Fibroblast of peridontal ligament (primary cell): ENCODE measurements at regions not wholly inside any gene's neighbourhood (a gene's known extent, or its start where the extent isn't known, plus 50 kb on each side); places are given as distances from the start of the nearest gene placed in this dataset.
"Not testable (repeated sequence)": the region's sequence is repeated elsewhere in the genome, so short reads cannot be mapped to it uniquely, and the experiment has no call there.

Experiments used
- DNase-seq: peaks from one replicate; pipeline ENCODE4 v3.0.0-alpha.2; 2010; ENCODE audit errors: extremely low read depth

- no peak for DNase-seq
Observed at GRCh38 chr16:26594666-26595065, 472.1 kb upstream of the C16orf82 start.

DNA sequence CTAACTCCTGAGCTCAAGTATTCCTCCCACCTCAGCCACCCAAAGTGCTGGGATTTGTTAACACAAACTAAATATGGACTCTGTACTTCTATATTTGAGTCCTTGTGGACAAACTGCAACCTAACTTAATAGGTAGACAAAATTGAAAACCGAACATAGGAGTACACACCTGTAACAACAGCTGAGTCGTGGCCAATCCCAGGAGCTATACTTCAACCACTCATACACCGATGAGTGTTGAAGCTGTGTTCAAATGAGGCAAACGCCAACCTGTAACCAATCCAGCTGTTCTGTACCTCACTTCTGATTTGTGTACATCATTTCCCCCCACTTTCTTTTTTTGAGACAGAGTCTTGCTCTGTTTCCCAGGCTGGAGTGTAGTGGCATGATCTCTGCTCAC lies 471.5 kb upstream of the C16orf82 start:
- DNase-seq, result no peak

DNA sequence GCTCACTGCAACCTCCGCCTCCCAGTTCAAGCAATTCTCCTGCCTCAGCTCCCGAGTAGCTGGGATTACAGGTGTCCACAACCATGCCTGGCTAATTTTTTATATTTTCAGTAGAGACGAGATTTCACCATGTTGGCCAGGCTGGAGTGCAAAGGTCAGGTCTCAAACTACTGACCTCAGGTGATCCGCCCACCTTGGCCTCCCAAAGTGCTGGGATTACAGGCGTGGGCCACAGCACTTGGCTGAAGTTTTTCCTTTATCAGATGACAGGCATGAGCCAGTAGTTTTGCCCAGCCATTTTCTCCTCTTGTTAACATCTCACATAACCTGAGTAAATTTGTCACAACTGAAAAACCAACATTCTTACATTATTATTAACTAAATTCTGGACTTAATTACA lies 470.7 kb upstream of the C16orf82 start:
- not testable (repeated sequence) for DNase-seq

DNA sequence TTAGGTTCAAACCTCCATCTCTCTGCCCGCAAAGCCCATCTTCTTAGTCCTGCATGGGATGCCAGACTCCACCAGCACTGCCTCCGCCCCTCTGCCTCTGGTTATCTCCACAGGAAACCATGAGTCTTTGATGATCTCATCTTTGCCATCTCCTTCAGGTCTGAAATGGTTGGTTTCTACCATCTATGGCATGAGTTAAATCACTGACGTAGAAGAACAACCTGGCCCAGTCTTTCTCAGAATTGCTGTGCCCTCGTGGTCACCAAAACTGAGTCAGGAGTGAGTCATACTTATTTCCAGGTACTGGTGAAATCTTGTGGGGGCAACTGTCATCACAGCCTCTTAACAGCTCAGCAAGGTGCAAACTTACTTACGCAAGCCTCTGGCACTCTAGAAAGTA lies 468.7 kb upstream of the C16orf82 start:
- DNase-seq, result no peak

GRCh38 chr16:26598998-26599784 lies 467.5 kb upstream of the C16orf82 start:
- no peak for DNase-seq

DNA sequence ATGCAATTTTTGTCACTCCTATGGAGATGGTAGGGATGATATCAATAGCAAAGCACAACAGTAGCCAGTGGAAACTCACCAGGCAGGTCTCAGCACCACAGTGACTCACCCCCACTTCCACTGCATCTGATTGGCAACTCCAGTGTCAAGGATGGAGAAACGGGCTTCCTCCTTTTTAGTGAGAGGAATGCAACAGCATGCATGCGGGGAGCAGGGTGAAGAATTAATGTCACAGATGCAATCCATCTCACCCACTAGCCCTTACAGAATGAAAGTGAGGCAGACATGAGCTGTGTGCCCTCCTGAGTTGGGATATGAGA lies 467.0 kb upstream of the C16orf82 start:
- no peak for DNase-seq

DNA sequence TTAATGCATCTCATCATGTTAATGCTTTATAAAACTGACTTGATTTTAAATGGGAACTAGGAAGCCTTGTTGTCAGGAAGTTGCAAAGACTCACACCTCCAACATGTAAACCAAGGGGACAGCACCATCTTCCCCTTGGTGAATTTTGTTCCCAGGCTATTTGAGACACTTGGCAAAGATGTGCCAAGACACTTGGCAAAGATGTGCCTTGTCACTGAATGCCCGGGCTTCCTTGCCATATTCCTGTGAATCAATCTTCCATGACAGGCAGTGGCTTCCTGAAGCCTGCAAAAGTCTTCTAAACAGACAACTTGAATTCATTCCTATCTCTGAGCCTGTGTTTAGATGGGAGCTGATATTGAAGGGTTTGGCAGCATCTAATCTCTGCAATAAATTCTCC lies 465.4 kb upstream of the C16orf82 start:
- DNase-seq, result no peak

DNA sequence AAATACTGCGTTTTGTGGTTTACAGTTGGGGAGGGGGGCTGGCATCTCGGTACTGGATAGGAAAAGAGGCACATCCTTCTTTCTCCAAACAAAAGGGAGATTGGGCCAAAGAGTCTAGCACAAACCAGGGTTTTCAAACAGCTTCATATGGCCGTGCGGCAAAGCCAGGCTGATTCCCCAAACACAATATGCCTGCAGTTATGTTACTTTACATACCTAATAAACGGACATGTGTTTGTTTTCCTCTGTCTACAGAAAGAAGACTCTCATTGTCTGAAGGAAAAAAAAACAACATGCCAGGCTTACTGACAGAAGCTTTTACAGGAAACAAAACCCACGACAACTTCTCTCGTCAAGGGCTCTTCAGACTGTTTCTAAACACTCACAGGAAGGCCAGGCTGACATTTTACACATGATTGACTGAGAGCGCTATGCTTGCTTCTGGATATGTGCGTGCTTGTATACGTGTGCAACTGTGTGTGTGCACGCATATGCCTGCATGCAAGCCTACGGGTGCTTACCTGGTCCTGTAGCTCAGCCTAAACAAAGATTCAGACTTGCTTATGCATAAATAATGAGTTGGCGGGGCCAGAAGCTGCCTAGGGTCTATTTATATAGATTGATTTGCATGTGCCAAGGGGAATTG lies 461.0 kb upstream of the C16orf82 start:
- no peak for DNase-seq

GRCh38 chr16:26606381-26607150 lies 460.2 kb upstream of the C16orf82 start:
- DNase-seq, result no peak

- no peak for DNase-seq
Observed at GRCh38 chr16:26614237-26614841, 452.4 kb upstream of the C16orf82 start.

DNA sequence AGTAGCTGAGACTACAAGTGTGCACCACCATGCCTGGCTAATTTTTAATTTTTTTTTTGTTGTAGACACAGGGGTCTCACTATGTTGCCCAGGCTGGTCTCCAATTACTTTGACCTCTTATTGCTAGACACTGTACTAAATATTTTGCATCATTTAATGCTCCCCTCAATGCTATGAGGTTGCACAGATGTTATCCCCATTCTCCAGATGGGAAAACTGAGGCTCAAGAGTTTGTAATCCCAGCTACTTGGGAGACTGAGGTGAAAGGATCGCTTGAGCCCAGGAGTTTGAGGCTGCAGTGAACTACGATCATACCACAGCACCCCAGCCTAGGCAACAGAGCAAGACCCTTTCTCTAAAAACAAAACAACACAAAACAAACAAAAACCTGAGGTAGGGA lies 443.3 kb upstream of the C16orf82 start:
- DNase-seq, result no peak

GRCh38 chr16:26627958-26628357 lies 438.8 kb upstream of the C16orf82 start:
- no peak for DNase-seq

DNA sequence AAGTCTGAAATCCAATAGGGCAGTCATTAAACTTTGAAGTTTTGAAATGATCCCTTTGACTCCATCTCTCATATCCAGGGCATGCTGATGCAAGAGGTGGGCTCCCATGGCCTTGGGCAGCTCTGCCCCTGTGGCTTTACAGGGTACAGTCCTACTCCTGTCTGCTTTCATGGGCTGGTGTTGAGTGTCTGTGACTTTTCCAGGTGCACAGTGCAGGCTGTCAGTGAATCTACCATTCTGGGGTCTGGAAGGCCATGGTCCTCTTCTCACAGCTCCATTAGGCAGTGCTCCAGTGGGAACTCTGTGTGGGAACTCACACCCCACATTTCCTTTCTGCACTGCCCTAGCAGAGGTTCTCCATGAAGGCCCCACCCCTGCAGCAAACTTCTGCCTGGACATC lies 435.4 kb upstream of the C16orf82 start:
- not testable (repeated sequence) for DNase-seq

DNA sequence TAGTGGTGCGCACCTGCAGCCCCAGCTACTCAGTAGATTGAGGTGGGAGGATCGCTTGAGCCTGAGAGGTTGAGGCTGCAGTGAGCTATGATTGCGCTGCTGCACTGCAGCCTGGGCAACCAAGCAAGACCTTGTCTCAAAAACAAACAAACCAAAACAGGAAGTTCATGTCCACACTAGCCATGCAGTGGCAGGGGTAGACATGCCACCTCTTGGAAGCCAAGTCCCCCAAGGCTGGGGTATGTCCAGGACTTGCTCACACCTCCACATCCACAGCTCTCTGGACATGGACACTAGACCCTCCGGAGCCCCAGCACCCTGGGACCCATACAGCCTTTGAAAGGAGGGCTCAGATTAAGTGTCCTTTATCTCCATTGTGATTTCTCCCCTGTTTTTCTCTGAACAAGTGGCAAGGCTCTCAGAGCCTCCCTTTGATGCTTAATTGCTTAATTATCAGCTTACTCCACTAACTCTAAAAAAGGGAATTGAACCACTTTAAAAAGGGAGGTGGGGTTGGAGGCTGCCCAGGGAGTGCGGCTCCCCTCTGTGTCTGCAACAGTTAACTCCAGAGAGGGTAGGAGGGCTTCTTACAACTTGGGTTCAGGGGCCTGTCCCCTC lies 424.6 kb upstream of the C16orf82 start:
- no peak for DNase-seq

DNA sequence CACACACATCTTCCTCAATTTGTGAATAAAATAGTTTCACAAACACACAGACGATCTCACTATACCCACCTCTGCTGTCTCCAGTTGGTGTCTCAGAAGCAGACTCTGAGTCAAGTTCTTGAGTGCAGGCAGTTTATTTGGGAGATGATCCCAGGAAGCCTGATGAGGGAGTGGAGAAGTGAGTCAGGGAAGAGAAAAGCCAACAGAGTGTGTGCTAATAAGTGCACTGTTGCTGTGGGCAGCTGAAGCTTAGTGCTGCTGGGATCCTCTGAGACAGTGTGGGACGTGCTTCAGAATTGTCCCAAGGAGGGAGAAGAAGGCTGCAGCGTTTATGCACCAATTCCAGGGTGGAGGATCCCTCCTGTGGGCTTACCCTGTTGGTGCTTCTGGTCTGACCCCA lies 423.2 kb upstream of the C16orf82 start:
- no peak for DNase-seq

- DNase-seq, result no peak
Observed at GRCh38 chr16:26644912-26645543, 421.7 kb upstream of the C16orf82 start.

GRCh38 chr16:26645614-26646013 lies 421.1 kb upstream of the C16orf82 start:
- no peak for DNase-seq

DNA sequence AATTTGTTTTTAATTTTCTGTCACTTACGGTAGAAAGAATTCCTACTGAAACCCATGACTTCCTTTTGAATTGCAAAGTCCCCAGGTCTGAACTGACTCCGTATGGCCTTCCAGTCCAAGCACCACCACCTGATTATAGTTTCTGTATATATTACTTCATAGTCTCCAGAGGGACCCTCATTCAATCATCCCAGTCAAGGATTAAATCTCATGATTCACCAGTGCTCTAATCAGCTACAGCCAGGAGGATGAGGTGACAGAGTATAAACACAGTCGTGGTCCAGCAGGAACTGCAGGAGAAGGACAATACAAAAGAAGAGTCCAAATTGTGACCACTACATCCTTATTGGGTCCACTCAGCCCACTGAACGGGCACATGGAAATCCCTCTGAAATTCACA lies 418.9 kb upstream of the C16orf82 start:
- no peak for DNase-seq

DNA sequence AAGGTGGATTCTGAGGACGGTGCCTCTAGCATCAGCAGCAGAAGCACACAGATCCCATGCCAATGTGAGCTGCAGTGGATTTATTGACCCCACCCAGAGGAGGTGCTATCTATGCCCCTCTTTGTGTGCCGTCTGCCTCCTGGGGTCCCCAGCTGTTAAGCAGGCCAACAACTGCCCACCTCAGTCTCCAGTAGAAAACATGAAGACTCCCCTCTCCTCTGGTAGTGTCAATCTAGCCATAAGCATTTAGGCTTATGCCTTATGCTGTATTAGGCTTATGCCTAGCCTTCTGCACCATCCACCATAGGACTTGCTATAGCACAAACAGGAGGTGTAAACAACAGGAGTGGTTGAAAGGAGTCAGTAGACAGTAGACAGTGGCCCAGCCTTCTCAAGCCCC lies 417.9 kb upstream of the C16orf82 start:
- no peak for DNase-seq

GRCh38 chr16:26649381-26650045 lies 417.2 kb upstream of the C16orf82 start:
- DNase-seq, result no peak

- DNase-seq, result no peak
Observed at GRCh38 chr16:26651464-26651863, 415.3 kb upstream of the C16orf82 start.
